SK-N-MC (cell line): ENCODE measurements at regions not wholly inside any gene's neighbourhood (a gene's known extent, or its start where the extent isn't known, plus 50 kb on each side); places are given as distances from the start of the nearest gene placed in this dataset.

Experiments used
- DNase-seq: peaks from one replicate; pipeline ENCODE4 v3.0.0-alpha.2; 2011; ENCODE audit warnings: low read depth, low spot score
- H3K27ac ChIP-seq: fragments of 200-600 bp; sonication (generic); 2 replicates; pipeline ENCODE4 v1.5.1; 2016; ENCODE audit warnings: mixed run types
- H3K36me3 ChIP-seq: fragments of 200-600 bp; sonication (generic); 2 replicates; pipeline ENCODE4 v1.6.1; 2017; ENCODE audit warnings: antibody characterized with exemption, low read length, mixed read lengths; ENCODE audit not compliant: insufficient read depth
- H3K4me3 ChIP-seq: fragments of 200-600 bp; sonication (generic); 2 replicates; pipeline ENCODE4 v1.5.1; 2016
- H3K9ac ChIP-seq: fragments of 200-600 bp; sonication (generic); 2 replicates; pipeline ENCODE4 v1.8.0; 2017; ENCODE audit warnings: mixed run types, mixed read lengths; ENCODE audit not compliant: insufficient read length
- H3K9me3 ChIP-seq: fragments of 200-600 bp; sonication (generic); 2 replicates; pipeline ENCODE4 v1.6.1; 2017; ENCODE audit warnings: low read depth, mild to moderate bottlenecking, antibody characterized with exemption, low read length, moderate library complexity, mixed read lengths
- EZH2 ChIP-seq: fragments of 200-600 bp; sonication (generic); IDR thresholded peaks from one replicate; pipeline ENCODE4 v1.6.1; 2017; ENCODE audit warnings: antibody characterized with exemption
- FOXP2 ChIP-seq: optimal IDR thresholded peaks from 2 replicates; pipeline ENCODE3; 2011; ENCODE audit warnings: mild to moderate bottlenecking, moderate library complexity; ENCODE audit not compliant: insufficient read depth; ENCODE audit errors: extremely low read length, control extremely low read depth
- POLR2AphosphoS5 ChIP-seq: IDR thresholded peaks from 2 replicates; pipeline ENCODE4 v1.6.1; 2012; ENCODE audit warnings: mild to moderate bottlenecking, low read depth, low read length, borderline replicate concordance

DNA sequence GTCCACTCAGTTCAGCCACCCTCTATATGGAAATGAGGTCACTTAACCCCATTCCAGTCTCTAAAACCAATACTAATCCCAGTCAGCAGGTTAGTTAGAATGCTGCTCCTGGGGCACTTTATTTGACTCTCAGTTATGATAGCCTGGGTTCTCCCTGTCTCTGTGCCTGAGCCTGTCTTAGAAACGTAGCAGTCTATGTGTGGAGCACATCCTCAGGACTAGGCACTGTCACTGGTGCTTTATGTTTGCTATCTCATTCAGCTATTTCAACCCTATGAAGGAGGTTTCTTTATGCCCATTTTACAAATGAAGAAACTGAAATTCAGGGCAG lies 152.5 kb upstream of the PKDCC start:
- H3K9me3 ChIP-seq = no peaks in the 10 kb centered on the region
- no peak for TF ChIP-seq EZH2
- TF ChIP-seq FOXP2 = no peak
- TF ChIP-seq POLR2AphosphoS5 = no peak
- no peak overlapping the region for H3K9ac ChIP-seq
- no peaks in the 10 kb centered on the region for H3K36me3 ChIP-seq
- no peak for DNase-seq
- H3K27ac ChIP-seq = no peak overlapping the region
- H3K4me3 ChIP-seq = no peak overlapping the region

DNA sequence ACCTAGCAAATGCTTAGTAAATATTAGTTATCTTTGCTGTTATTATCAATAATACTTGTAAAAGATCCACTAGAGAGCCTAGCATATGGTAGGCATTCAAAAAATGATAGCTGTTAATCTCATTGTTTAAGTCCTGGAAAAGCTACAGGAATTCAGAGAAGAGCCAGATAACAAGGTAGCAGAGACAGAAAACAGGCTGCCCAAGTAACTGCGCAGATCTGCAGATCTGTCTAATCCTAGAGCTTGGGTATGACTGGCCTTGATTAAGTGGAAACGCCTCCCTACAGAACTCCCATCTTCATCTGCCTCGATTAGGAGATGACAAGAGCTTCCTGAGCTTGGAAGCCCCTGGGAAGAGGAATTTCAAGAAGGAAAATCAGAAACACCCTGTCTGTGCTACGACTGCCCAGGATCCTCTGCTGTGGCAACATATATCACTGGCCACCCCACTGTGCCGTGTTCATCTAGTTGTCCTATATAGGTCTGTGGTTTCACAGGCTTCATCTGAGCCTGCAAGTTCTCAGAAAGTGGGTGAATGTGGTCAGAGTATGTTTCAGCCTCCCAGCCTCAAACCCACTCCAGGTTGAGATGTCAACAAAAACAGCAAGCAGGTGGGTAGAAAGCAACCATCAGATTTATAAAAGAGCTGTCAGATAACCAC lies 151.5 kb upstream of the PKDCC start:
- TF ChIP-seq FOXP2 = no peak
- no peak for TF ChIP-seq EZH2
- TF ChIP-seq POLR2AphosphoS5 = no peak
- DNase-seq = no peak
- Histone ChIP-seq H3K4me3 (no peak overlapping the region), H3K9me3 (no peaks in the 10 kb centered on the region), H3K9ac (no peak overlapping the region), H3K27ac (no peak overlapping the region), H3K36me3 (no peaks in the 10 kb centered on the region)

DNA sequence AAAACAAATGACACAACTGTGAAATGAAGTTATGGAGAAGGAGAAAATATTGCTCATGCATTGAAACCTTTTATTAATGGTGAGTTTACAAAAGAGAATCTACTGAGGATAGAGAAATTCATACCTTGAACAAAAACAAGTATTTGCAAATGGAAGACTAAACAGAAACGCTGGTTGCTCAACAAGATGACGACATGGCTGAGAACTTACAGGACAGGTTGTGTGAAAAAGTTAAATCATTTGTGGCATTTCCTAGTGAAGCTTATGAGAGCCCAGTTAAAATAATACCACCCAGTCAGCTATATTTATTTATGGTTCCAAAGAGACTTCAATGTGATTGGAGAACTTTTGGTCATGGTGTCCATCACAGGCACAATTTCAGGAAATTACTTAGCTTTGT lies 148.6 kb upstream of the PKDCC start:
- Histone ChIP-seq H3K27ac (no peak overlapping the region), H3K9ac (no peak overlapping the region), H3K36me3 (no peaks in the 10 kb centered on the region), H3K4me3 (no peak overlapping the region), H3K9me3 (no peaks in the 10 kb centered on the region)
- DNase-seq = no peak
- TF ChIP-seq FOXP2 = no peak
- TF ChIP-seq POLR2AphosphoS5 = no peak

DNA sequence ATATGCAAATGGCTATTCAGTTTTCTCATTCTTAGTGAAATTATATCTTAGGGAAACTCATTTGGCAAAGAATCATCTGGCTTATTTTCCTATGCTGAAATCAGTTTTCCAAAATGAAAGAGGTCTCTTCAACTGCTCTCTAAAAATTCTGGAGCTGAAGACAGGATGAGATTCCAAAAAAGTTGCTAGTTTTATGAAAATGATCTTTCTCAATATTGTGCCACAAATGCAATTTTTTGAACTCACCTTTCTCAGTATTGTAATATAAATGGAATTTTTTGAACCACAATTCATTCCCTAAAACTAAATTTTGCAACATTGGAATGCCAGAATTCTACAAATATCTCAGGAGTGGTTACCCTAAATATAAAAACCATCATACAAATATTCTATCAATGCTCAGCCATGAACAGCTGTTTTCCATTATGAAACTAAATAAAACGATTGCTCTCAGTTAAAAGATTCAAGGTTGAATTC lies 147.7 kb upstream of the PKDCC start:
- H3K9ac ChIP-seq = no peak overlapping the region
- no peaks in the 10 kb centered on the region for H3K36me3 ChIP-seq
- TF ChIP-seq EZH2 = no peak
- DNase-seq = no peak
- H3K9me3 ChIP-seq = no peaks in the 10 kb centered on the region
- 0 out of 2 replicates have a peak overlapping the region, but pooled peaks have one; percentile 20 for H3K27ac ChIP-seq
- no peak overlapping the region for H3K4me3 ChIP-seq

DNA sequence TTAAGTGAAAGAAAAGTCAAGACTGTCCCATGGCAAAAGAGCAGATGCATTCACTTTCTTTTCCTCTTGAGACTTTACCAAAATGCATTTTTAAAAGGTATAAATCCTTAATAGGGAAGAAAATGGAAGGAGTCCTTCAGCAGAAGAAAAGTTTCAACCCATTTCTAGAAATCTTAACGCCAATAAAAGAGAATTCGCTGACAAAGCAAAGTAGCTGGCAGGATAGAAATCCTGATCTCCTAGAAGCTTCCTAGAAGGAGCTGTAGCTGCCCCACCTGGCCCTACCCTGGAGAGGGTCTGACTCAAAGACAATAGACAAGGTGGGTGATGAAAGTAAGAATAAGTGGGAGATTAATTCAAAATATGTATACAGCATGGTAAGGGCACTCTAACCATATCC lies 144.9 kb upstream of the PKDCC start:
- Histone ChIP-seq H3K4me3 (no peak overlapping the region), H3K9me3 (no peaks in the 10 kb centered on the region), H3K36me3 (no peaks in the 10 kb centered on the region), H3K27ac (no peak overlapping the region), H3K9ac (no peak overlapping the region)
- TF ChIP-seq EZH2 = no peak
- TF ChIP-seq FOXP2 = no peak
- TF ChIP-seq POLR2AphosphoS5 = no peak
- no peak for DNase-seq

DNA sequence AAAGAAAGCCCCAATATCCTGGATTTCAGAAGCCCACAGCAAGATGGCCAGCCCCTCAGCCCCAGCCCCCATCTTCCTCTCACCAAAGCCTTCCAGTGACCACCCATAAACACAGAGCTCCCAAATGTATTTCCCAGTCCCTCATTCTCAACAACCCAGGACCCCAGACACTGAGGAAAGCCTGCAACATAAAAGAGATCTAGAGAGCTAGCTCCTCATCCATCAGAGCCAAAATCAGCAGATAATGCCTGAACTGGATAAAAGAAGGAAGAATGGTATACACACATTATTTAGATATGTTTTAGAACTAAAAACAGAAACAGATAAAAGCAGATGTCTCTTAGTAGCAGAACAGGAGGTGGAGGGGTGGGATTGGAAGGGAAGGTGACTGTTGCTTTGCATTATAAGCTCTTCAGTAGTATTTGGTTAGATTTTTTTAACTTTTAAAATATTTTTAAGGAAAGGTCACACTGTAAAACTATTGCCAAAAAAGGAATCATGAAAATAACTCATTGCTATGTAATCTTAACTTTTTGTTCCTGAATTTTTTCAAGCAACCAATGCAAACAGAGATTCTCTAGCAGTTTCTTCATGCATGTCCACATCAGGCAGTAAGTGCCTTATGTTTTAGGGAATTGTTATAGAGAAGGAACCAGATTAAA lies 144.2 kb upstream of the PKDCC start:
- Histone ChIP-seq H3K9me3 (no peaks in the 10 kb centered on the region), H3K9ac (no peak overlapping the region), H3K4me3 (no peak overlapping the region), H3K36me3 (no peaks in the 10 kb centered on the region), H3K27ac (no peak overlapping the region)
- no peak for DNase-seq
- TF ChIP-seq FOXP2 (no peak), EZH2 (no peak), POLR2AphosphoS5 (no peak)

DNA sequence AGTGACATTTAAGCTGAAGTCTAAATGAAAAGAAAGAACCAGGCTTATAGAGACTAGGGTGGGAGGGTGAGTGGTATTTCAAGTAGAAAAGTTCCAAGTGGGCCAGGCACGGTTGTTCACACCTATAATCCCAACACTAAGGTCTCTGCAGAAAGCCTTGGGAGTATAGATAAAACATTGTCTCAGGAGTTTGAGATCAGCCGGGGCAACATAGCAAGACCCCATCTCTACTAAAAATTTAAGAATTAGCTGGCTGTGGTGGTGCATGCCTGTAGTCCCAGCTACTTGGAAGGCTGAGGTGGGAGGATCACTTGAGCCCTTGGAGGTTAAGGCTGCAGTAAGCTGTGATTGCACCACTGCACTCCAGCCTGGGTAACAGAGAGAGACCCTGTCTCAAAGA lies 143.4 kb upstream of the PKDCC start:
- DNase-seq = no peak
- H3K4me3 ChIP-seq = no peak overlapping the region
- H3K9ac ChIP-seq = no peak overlapping the region
- no peaks in the 10 kb centered on the region for H3K36me3 ChIP-seq
- TF ChIP-seq POLR2AphosphoS5 = no peak
- no peak for TF ChIP-seq FOXP2
- TF ChIP-seq EZH2 = no peak
- H3K27ac ChIP-seq = no peak overlapping the region
- no peaks in the 10 kb centered on the region for H3K9me3 ChIP-seq

DNA sequence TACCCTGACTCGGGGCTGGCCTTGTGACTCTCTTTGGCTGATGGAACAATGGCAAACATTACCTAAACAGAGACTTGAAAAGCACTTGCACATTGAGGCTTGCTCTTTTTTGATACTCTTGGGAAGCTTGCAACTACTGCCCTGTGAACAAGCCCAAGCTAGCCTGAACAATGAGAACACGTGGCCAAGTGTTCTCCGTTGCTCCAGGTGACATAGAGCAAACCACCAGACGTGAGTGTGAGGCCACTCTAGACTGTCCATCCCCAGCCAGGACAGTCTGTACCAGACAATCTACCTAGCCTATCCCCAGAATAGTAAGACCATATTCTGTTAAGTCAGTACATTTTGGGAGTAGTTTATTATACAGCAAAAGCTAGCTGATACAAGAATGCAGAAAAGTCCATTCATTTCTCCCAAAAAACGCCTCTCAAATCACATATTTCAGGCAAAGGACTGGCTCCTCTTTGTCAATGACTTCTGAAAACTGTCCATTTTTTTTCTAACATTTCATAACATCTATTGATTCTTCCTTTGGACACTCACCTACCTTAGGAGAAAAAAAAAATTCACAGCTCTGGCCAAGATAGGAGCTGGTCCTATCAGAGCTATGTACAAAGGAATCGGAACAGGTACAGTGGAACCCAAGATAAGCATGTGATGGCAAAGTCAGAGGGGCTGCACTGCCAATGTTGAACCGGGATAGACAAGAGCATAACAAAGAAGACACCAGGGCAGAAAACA lies 142.1 kb upstream of the PKDCC start:
- H3K9ac ChIP-seq = no peak overlapping the region
- H3K4me3 ChIP-seq = peak overlapping the region; percentile 29
- no peak for DNase-seq
- TF ChIP-seq EZH2 (no peak), FOXP2 (no peak), POLR2AphosphoS5 (no peak)
- no peak overlapping the region for H3K27ac ChIP-seq
- H3K36me3 ChIP-seq = no peaks in the 10 kb centered on the region
- H3K9me3 ChIP-seq = no peaks in the 10 kb centered on the region

DNA sequence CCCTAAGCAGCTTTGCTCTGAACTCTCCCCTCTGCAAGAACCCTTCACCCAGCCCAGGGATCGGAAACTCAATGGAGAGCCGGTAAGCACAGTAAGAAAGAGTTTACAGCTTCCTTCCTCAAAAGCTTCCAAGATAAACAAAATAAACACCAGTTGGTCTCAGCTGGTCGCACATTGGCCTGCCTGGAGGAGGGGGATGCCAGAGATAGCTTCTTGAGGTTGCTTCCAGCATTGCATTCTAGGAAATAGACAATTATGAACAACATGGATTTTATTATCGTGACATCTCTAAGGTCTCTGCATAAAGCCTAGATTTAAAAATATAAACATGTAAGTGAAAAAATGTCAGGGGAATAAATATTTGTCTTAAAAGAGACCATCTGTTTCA lies 141.5 kb upstream of the PKDCC start:
- TF ChIP-seq POLR2AphosphoS5 (no peak), EZH2 (no peak), FOXP2 (peak; percentile 98)
- no peaks in the 10 kb centered on the region for H3K36me3 ChIP-seq
- DNase-seq = peak; percentile 30
- H3K9me3 ChIP-seq = no peaks in the 10 kb centered on the region
- H3K27ac ChIP-seq = no peak overlapping the region
- peak overlapping the region; percentile 29 for H3K4me3 ChIP-seq
- no peak overlapping the region for H3K9ac ChIP-seq
